ENCODE measurements at regions not wholly inside any gene's neighbourhood (a gene's known extent, or its start where the extent isn't known, plus 50 kb on each side); places are given as distances from the start of the nearest gene placed in this dataset.

DNA sequence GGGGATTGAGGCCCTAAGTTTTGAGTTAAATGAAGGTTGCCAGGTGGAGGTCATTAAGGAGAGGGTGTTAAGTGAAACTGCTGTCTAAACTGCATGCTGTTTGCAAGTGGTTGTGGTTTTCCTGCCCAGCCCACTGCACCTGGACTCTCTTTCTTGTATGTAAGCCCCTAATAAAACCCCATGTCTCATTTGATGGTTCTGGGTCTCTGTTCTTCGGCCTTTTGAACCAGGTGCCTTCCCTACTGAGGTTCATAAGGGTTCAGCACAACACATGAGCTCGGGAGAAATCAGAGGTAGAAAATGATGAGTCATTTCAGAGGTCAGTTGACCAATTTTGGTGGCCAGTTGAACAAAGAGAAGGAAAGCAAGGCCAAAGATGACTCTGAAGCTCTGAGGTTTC lies 382.5 kb downstream of the RPS29 start:
- TF ChIP-seq OSR1 (CRISPR knock-in tag; IDR thresholded peaks at IDR 0.05) (no peak), TCF4 (CRISPR knock-in tag; IDR thresholded peaks at IDR 0.05; ENCODE audit: borderline replicate concordance) (no peak), ESRRG (CRISPR knock-in tag; IDR thresholded peaks at IDR 0.05) (no peak), CSDC2 (CRISPR knock-in tag; IDR thresholded peaks at IDR 0.05) (no peak), TOX (CRISPR knock-in tag; IDR thresholded peaks at IDR 0.05; ENCODE audit: borderline replicate concordance) (no peak), ZFP3 (CRISPR knock-in tag; IDR thresholded peaks at IDR 0.05) (no peak), ZFP30 (CRISPR knock-in tag; IDR thresholded peaks at IDR 0.05) (no peak), ARNTL (CRISPR knock-in tag; IDR thresholded peaks at IDR 0.05; ENCODE audit: borderline replicate concordance, low read depth) (no peak)
- TF ChIP-seq, protein P1, sequence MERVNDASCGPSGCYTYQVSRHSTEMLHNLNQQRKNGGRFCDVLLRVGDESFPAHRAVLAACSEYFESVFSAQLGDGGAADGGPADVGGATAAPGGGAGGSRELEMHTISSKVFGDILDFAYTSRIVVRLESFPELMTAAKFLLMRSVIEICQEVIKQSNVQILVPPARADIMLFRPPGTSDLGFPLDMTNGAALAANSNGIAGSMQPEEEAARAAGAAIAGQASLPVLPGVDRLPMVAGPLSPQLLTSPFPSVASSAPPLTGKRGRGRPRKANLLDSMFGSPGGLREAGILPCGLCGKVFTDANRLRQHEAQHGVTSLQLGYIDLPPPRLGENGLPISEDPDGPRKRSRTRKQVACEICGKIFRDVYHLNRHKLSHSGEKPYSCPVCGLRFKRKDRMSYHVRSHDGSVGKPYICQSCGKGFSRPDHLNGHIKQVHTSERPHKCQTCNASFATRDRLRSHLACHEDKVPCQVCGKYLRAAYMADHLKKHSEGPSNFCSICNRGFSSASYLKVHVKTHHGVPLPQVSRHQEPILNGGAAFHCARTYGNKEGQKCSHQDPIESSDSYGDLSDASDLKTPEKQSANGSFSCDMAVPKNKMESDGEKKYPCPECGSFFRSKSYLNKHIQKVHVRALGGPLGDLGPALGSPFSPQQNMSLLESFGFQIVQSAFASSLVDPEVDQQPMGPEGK (CRISPR knock-in tag; IDR thresholded peaks at IDR 0.05; ENCODE audit: borderline replicate concordance), result no peak

Data from SK-N-SH treated with all-trans-retinoic acid at 6 μM for 48 hours (cell line).